A204.1 (cell line): ENCODE measurements at regions not wholly inside any gene's neighbourhood (a gene's known extent, or its start where the extent isn't known, plus 50 kb on each side); places are given as distances from the start of the nearest gene placed in this dataset.

ENCODE experiments used
- FAIRE-seq: peaks from 2 replicates; lab custom pipeline; 2012; peaks lifted over from hg19 to GRCh38; lab: Jason Lieb, UNC

GRCh38 chr4:81946996-81947395 lies 426.8 kb downstream of the HNRNPD start:
- no peak for FAIRE-seq

GRCh38 chr4:81930506-81931238 lies 443.1 kb downstream of the HNRNPD start:
- no peak for FAIRE-seq

GRCh38 chr4:81923140-81923539 lies 450.7 kb downstream of the HNRNPD start:
- no peak for FAIRE-seq

GRCh38 chr4:81922313-81922712 lies 450.6 kb upstream of the RASGEF1B start:
- FAIRE-seq, result no peak

- no peak for FAIRE-seq
Measured at GRCh38 chr4:81921751-81922159, 450.0 kb upstream of the RASGEF1B start.

GRCh38 chr4:81919810-81920209 lies 448.1 kb upstream of the RASGEF1B start:
- FAIRE-seq, result no peak

GRCh38 chr4:81919223-81919622 lies 447.5 kb upstream of the RASGEF1B start:
- no peak for FAIRE-seq

- FAIRE-seq, result no peak
Measured at GRCh38 chr4:81915430-81915829, 443.7 kb upstream of the RASGEF1B start.

GRCh38 chr4:81914623-81915022 lies 442.9 kb upstream of the RASGEF1B start:
- no peak for FAIRE-seq

- no peak for FAIRE-seq
Measured at GRCh38 chr4:81913427-81913879, 441.7 kb upstream of the RASGEF1B start.

- FAIRE-seq, result no peak
Measured at GRCh38 chr4:81912376-81913030, 440.8 kb upstream of the RASGEF1B start.

- FAIRE-seq, result no peak
Measured at GRCh38 chr4:81906905-81907304, 435.2 kb upstream of the RASGEF1B start.

- no peak for FAIRE-seq
Measured at GRCh38 chr4:81905971-81906370, 434.3 kb upstream of the RASGEF1B start.

GRCh38 chr4:81904121-81904520 lies 432.4 kb upstream of the RASGEF1B start:
- FAIRE-seq, result no peak

GRCh38 chr4:81903212-81903611 lies 431.5 kb upstream of the RASGEF1B start:
- FAIRE-seq, result no peak

- no peak for FAIRE-seq
Measured at GRCh38 chr4:81898862-81899504, 427.3 kb upstream of the RASGEF1B start.

- FAIRE-seq, result no peak
Measured at GRCh38 chr4:81896936-81897335, 425.2 kb upstream of the RASGEF1B start.

GRCh38 chr4:81891005-81891996 lies 419.6 kb upstream of the RASGEF1B start:
- no peak for FAIRE-seq

GRCh38 chr4:81884986-81885385 lies 413.3 kb upstream of the RASGEF1B start:
- FAIRE-seq, result no peak

- no peak for FAIRE-seq
Measured at GRCh38 chr4:81883530-81884450, 412.1 kb upstream of the RASGEF1B start.

GRCh38 chr4:81883004-81883403 lies 411.3 kb upstream of the RASGEF1B start:
- no peak for FAIRE-seq
